ENCODE measurements at regions not wholly inside any gene's neighbourhood (a gene's known extent, or its start where the extent isn't known, plus 50 kb on each side); places are given as distances from the start of the nearest gene placed in this dataset.
"Not testable (repeated sequence)": the region's sequence is repeated elsewhere in the genome, so short reads cannot be mapped to it uniquely, and the experiment has no call there.

GRCh38 chr2:109049022-109049421 is 60.0 kb upstream of the EDAR start:
- DNase-seq (ENCODE audit: low read depth): no peak

- DNase-seq (ENCODE audit: low read depth): no peak
These were observed 59.1 kb upstream of the EDAR start for GRCh38 chr2:109048163-109048562.

- DNase-seq (ENCODE audit: low read depth): not testable (repeated sequence)
These were observed 58.5 kb upstream of the EDAR start for GRCh38 chr2:109047569-109047968.

GRCh38 chr2:109046925-109047508 is 58.0 kb upstream of the EDAR start:
- DNase-seq (ENCODE audit: low read depth): no peak

- DNase-seq (ENCODE audit: low read depth): no peak
These were observed 56.5 kb upstream of the EDAR start for GRCh38 chr2:109045505-109045904.

- DNase-seq (ENCODE audit: low read depth): no peak
These were observed 50.0 kb upstream of the EDAR start for GRCh38 chr2:109038992-109039391.

Data from renal cortical epithelial cell (primary cell).